IMR-90 (cell line): ENCODE measurements at regions not wholly inside any gene's neighbourhood (a gene's known extent, or its start where the extent isn't known, plus 50 kb on each side); places are given as distances from the start of the nearest gene placed in this dataset.

Experiments
- BHLHE40 ChIP-seq: fragments of 150-350 bp; IDR thresholded peaks from 2 replicates; pipeline ENCODE4 v1.6.1; 2016; ENCODE audit warnings: mild to moderate bottlenecking, low read depth, low read length
- CEBPB ChIP-seq: IDR thresholded peaks from 2 replicates; pipeline ENCODE4 v1.6.1; 2012; ENCODE audit warnings: low read depth, low read length, improper control_type of control experiment
- CHD1 ChIP-seq: IDR thresholded peaks from 2 replicates; pipeline ENCODE4 v1.6.1; 2012; ENCODE audit warnings: low read depth, low read length, improper control_type of control experiment
- CTCF ChIP-seq: conservative IDR thresholded peaks from 2 replicates; pipeline ENCODE4 v1.5.1; 2012; ENCODE audit warnings: mild to moderate bottlenecking, low read depth, low read length, improper control_type of control experiment
- FOS ChIP-seq: fragments of 150-350 bp; IDR thresholded peaks from 2 replicates; pipeline ENCODE4 v1.6.1; 2016; ENCODE audit warnings: low read depth, low read length
- MAFK ChIP-seq: IDR thresholded peaks from 2 replicates; pipeline ENCODE4 v1.6.1; 2012; ENCODE audit warnings: low read depth, low read length, improper control_type of control experiment
- MAZ ChIP-seq: IDR thresholded peaks from 2 replicates; pipeline ENCODE4 v1.6.1; 2012; ENCODE audit warnings: low read depth, mild to moderate bottlenecking, low read length, improper control_type of control experiment, moderate library complexity, borderline replicate concordance
- MXI1 ChIP-seq: IDR thresholded peaks from 2 replicates; pipeline ENCODE4 v1.6.1; 2012; ENCODE audit warnings: low read depth, mild to moderate bottlenecking, low read length, moderate library complexity, borderline replicate concordance
- POLR2A ChIP-seq: IDR thresholded peaks from 2 replicates; pipeline ENCODE4 v1.6.1; 2012; ENCODE audit warnings: mild to moderate bottlenecking, low read depth, low read length
- RAD21 ChIP-seq: IDR thresholded peaks from 2 replicates; pipeline ENCODE4 v1.6.1; 2012; ENCODE audit warnings: low read length, improper control_type of control experiment
- RCOR1 ChIP-seq: IDR thresholded peaks from 2 replicates; pipeline ENCODE4 v1.6.1; 2012; ENCODE audit warnings: mild to moderate bottlenecking, low read length, improper control_type of control experiment; ENCODE audit not compliant: insufficient replicate concordance
- RFX5 ChIP-seq: IDR thresholded peaks from 2 replicates; pipeline ENCODE4 v1.8.0; 2012; ENCODE audit warnings: low read depth, mild to moderate bottlenecking, low read length, moderate library complexity
- TF ChIP-seq, protein P1 (sequence below): fragments of 150-350 bp; IDR thresholded peaks from 2 replicates; pipeline ENCODE4 v1.6.1; 2016; ENCODE audit warnings: low read depth, mild to moderate bottlenecking, low read length, moderate library complexity, borderline replicate concordance
- TF ChIP-seq, protein P2 (sequence below): fragments of 150-350 bp; IDR thresholded peaks from 2 replicates; pipeline ENCODE4 v1.6.1; 2017; ENCODE audit warnings: mild to moderate bottlenecking, antibody characterized with exemption, low read length, low read depth

GRCh38 chr1:229753764-229754551 lies 127.9 kb downstream of the URB2 start:
- TF ChIP-seq CTCF, result no peak
- no peak for TF ChIP-seq POLR2A
- TF ChIP-seq RCOR1, result no peak
- TF ChIP-seq, protein P1, sequence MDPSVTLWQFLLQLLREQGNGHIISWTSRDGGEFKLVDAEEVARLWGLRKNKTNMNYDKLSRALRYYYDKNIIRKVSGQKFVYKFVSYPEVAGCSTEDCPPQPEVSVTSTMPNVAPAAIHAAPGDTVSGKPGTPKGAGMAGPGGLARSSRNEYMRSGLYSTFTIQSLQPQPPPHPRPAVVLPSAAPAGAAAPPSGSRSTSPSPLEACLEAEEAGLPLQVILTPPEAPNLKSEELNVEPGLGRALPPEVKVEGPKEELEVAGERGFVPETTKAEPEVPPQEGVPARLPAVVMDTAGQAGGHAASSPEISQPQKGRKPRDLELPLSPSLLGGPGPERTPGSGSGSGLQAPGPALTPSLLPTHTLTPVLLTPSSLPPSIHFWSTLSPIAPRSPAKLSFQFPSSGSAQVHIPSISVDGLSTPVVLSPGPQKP, result no peak
- TF ChIP-seq, protein P2, sequence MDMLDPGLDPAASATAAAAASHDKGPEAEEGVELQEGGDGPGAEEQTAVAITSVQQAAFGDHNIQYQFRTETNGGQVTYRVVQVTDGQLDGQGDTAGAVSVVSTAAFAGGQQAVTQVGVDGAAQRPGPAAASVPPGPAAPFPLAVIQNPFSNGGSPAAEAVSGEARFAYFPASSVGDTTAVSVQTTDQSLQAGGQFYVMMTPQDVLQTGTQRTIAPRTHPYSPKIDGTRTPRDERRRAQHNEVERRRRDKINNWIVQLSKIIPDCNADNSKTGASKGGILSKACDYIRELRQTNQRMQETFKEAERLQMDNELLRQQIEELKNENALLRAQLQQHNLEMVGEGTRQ, result no peak
- TF ChIP-seq FOS, result no peak
- no peak for TF ChIP-seq RFX5
- TF ChIP-seq RAD21, result no peak
- no peak for TF ChIP-seq MAFK
- TF ChIP-seq BHLHE40, result no peak
- no peak for TF ChIP-seq MXI1
- TF ChIP-seq CHD1, result no peak
- no peak for TF ChIP-seq CEBPB
- TF ChIP-seq MAZ, result no peak
